ENCODE measurements at regions not wholly inside any gene's neighbourhood (a gene's known extent, or its start where the extent isn't known, plus 50 kb on each side); places are given as distances from the start of the nearest gene placed in this dataset.

DNA sequence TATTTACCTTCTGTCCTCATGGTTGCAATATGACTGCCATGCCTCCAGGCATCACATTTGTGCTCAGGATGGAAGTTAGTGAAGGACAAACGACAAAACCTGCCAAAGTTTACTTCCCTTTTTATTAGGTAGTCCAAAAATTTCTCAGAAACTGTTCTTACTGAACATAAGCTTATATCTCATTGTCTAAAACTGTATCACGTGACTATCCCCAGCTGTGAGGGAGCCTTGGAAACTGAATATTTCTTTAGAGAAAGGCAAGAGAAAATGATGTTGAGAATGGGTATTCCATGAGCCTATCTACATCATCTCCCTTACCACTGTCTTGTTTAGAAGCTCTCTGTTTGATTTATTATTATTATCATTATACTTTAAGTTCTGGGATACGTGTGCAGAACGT is 169.1 kb upstream of the ADRA1D start:
- DNase-seq: no peak

- no peak for DNase-seq
Measured at GRCh38 chr20:4415281-4415680, 166.2 kb upstream of the ADRA1D start.

DNA sequence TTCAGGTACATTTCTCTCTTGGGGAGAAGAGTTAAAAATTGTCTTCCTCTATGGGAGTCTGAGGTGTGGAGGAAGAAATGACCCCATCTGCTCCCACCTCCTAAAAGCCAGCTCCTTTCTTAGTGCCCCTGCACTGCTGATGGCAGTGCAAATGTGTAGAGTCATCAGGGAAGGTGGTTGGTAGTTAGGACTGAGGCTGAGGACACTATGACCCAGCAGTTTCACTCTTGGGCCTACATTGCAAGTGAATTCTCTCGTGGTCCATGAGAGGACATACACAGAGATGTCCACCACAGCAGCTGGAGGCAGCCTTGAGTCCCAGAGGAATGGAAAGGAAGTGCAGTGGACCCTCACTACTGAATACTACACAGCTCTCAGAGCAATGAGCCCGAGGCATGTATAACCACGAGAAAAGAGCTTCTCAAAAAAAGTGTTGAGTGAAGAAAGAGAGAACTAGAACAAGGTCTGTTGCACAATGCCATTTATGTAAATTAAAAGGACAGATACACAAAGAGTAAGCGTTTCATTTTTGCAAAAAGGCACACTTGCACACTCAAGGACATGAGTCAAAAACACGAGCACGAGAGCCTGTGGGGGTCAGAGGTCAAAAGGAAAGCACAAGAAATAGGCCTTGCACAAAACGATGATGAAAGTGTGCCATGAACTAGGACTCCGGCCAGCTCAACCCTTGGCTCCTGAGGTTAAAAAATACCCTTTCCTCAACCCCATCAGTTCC is 164.4 kb upstream of the ADRA1D start:
- no peak for DNase-seq

- DNase-seq: no peak
Measured at GRCh38 chr20:4412216-4412615, 163.1 kb upstream of the ADRA1D start.

DNA sequence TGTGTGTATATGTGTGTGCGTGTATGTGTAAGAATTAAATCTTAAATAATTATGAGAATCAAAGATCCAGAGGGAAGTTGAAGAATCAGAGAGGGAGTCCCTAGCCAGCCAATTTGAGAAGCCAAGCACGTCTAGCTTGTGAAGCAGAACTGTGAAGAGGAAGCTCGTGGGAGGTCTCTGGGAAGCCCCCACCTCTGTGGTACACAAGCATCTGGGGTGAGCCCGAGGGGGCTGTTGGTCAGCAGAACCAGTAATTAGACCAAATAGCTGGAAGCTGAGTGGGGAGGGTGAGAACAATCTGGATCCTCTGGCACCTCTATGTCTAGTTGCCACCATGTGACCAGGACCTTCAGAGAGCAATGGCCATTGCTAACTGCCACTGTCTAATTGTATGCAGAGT is 162.7 kb upstream of the ADRA1D start:
- no peak for DNase-seq

GRCh38 chr20:4406627-4407026 is 157.5 kb upstream of the ADRA1D start:
- DNase-seq: no peak

GRCh38 chr20:4401601-4402000 is 152.5 kb upstream of the ADRA1D start:
- DNase-seq: no peak

- no peak for DNase-seq
Measured at GRCh38 chr20:4384961-4385360, 135.9 kb upstream of the ADRA1D start.

DNA sequence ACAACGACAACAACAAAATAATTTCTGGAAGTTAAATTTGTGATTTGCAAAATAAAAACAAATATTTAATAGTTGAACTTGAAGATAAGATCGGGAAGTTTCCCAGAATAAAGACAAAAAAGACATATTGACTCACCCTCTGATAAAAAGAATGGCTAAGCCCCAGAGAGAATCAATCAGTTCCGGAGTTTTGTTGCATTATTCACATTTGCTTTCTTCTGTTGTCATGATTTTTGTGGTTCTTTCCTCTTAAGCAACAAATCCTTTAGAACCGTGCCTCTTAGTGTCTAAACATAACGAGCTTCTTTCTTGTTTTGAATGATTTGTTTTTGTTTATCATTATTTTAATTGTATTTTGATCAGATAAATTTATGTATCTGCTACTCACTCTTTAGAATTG is 134.9 kb upstream of the ADRA1D start:
- no peak for DNase-seq

- no peak for DNase-seq
Measured at GRCh38 chr20:4375881-4376280, 126.8 kb upstream of the ADRA1D start.

GRCh38 chr20:4373454-4373853 is 124.4 kb upstream of the ADRA1D start:
- no peak for DNase-seq

- no peak for DNase-seq
Measured at GRCh38 chr20:4371623-4372251, 122.7 kb upstream of the ADRA1D start.

GRCh38 chr20:4370851-4371250 is 121.8 kb upstream of the ADRA1D start:
- no peak for DNase-seq

DNA sequence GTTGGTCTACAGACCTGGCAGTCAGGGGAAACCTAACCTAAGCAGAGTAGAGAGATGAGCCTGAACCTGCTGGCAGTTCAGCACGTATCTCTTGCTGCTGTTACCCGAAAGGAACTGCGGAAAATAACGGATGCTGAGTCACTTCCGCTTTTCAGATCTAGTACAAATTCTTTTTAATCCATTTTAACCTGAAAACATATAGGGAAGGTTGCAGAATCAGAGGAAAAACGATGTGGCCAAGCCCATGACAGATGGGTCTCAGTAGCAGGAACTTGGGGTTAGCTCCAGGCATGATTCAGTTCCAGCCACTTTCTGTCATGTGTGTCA is 120.7 kb upstream of the ADRA1D start:
- DNase-seq: no peak

GRCh38 chr20:4369119-4369797 is 120.2 kb upstream of the ADRA1D start:
- DNase-seq: no peak

- DNase-seq: no peak
Measured at GRCh38 chr20:4366076-4366475, 117.0 kb upstream of the ADRA1D start.

DNA sequence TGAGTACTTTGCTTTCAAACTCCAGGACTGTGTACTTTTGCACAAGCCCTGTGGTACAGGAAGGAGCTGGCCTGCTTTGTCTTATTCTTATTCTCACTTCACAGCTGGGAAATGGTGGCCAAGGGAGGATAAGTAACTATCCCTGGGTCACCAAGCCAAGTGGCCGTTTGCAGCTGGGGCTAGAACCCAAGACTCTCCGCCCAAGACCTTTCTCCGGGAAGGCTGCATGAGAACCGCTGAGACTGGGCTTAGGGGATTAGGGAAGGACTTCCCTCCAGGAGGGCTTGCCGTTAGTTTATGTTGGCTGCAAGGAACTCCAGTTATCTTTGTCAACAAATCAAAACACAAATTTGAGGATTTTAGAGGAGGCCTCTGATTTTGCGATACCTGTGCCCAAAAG is 109.5 kb upstream of the ADRA1D start:
- no peak for DNase-seq

DNA sequence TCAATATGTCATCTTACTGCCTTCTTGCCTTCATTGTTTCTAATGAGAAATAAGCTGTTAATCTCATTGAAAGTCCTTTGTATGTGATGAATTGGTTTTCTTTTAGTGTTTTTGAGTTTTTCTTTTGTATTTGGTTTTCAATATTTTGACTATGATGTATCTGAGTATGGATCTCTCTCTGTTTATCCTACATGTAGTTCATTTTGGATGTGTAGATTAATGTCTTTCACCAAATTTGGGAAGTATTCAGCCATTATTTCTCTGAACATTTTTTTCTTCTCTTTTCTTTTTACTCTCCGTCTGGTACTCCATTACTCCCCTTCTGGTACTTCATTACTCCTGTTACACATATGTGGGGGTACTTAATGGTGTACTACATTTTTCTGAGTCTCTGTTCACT is 103.3 kb upstream of the ADRA1D start:
- no peak for DNase-seq

DNA sequence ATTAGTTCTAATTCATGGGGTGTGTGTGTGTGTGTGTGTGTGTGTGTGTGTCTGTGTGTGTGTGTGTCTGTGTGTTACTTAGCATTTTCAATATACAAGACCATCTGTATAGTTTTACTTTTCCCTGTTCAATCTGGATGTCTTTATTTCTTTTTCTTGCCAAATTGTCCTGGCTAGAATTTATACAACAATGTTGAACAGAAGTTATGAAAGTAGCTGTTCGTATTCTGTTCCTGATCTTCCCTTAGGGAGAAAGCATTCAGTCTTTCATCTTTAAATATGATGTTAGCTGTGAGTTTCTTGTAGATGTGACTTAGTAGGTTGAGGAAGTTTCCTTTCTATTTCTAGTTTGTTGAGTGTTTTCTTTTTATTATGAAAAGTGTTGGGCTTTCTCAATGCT is 101.0 kb upstream of the ADRA1D start:
- no peak for DNase-seq

DNA sequence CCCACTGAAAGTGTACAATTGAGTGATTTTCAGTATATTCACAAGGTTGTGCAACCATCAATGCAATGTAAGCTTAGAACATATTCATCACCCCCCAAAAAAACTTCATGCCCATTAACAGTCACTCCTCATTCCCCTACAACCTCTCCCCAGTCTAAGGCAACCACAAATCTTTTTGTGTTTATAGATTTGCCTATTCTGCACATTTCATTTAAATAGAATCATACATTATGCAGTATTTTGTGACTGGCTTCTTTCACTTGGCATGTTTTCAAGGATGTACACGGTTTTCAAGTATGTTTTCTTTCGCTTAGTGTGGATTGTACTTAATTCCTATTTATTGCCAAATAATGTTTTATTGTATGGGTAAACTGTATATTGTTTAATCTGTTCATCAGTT is 95.6 kb upstream of the ADRA1D start:
- DNase-seq: no peak

GRCh38 chr20:4342609-4343008 is 93.5 kb upstream of the ADRA1D start:
- DNase-seq: no peak

GRCh38 chr20:4341804-4342485 is 92.9 kb upstream of the ADRA1D start:
- DNase-seq: no peak

DNA sequence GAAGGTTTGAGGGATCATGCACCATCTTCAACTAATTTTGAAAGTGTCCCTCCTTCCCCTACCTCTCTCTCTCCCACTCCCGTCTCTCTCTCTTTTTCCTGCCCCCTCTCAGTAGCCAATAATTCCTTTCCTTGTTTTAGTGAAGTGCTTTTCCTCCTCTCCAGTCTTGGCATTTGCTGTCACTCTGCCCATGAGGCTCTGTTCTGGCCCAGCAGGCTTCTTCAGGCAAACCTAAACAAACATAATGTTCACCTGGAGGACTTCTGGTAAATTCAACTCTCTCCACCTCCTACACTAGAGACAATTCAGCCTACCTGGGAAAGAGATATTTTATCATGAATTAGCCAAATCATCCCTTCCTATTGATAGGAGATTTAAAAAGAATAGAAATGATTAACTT is 86.6 kb upstream of the ADRA1D start:
- DNase-seq: no peak

All from NCI-H345 (cell line).